GM18870 (cell line): ENCODE measurements at regions not wholly inside any gene's neighbourhood (a gene's known extent, or its start where the extent isn't known, plus 50 kb on each side); places are given as distances from the start of the nearest gene placed in this dataset.
"Not testable (repeated sequence)": the region's sequence is repeated elsewhere in the genome, so short reads cannot be mapped to it uniquely, and the experiment has no call there.

ENCODE experiments used
- ATAC-seq: cut with Tn5 transposase; IDR thresholded peaks from one replicate; pipeline ENCODE4 v1.9.1; 2021; ENCODE audit warnings: moderate library complexity; ENCODE audit not compliant: unreplicated experiment

DNA sequence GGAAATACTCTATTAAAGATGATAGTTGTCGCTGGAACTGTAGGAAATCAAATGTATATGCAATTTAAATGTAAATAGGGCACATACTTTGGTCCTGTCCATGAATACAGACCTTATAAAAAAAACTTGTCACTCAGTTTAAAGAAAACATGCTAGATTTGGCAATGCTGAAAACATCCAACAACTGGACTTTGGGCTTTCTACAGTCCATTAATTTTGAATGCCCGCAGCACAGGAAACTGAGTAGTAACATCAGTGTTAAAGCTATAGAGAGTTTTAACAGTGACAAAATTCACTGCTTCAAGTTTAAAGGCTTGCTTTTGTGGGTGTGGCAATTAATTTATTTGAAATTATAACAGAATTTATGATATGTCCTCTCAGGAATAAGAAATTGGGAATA is 578.4 kb downstream of the TRIML1 start:
- no peak for ATAC-seq

DNA sequence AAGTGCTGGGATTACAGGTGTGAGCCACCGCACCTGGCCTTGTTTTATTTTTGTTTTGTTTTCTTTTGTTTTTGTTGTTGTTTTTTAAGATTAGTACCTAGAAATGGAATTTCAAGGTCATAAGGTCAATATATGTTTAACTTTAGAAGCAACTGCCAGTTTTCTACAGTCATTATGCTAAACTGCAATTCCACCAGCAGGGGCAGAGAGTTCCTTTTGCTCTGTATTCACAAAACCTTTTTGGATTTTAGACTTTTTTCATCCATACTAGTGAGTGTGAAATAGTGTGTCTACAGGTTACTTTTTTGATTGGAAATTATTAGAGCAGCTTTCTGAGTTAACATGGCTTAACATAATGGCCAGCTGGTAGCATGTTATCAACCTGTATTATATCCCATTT is 580.6 kb downstream of the TRIML1 start:
- no peak for ATAC-seq

DNA sequence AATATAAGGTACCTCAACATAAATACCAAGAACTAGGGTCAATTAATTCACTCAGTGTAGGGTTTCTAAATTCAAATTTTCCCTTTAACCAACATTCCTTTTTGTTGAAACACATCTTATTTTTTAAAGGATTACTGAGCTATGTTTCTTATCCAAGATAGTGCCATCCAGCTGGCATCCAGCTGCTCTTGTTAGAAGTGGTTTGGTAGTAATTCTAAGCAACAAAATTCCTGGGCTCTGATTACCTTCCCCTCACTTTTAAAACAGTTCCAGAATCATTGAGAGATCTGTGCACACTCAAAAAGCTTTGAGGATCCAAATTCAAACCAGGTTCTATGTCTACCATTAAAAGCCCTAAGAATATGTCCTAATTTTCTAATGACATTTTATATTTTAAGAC is 583.7 kb downstream of the TRIML1 start:
- ATAC-seq, result no peak

DNA sequence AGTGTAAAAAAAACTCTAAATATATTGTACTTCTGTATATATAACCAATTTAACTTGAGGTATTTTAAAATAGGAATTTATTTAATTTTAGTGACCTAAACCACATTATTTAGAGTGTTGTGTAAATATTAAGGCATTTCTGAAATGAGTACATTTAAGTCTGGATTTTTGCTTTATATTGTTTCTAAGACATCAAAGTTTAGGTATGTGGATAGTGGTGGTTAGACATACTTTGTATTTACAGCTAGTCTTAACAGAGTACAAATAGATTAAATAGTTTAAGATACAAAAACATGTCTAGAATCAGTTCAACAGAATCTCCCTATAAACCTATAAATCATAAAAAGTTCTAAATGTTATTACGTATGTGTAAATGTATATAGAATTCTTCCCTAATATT is 588.5 kb downstream of the TRIML1 start:
- no peak for ATAC-seq

DNA sequence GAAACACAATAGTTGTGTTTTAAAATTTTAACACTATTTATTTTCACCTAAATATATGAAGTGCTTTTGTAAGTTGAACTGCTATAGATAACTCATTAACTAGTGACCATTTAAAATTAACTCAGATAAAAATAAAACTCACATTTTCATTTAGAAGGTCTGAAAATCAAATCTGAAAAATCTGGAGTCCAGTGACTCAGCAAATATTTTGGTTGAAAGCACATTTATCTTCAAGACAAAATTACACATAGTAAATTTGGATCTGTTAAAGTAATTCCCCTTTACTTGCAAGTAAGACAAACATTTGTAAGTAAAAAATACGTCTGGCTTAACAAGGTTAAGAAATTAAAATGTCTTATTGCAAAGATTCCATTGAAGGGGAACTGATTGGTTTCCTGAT is 589.1 kb downstream of the TRIML1 start:
- ATAC-seq, result no peak

DNA sequence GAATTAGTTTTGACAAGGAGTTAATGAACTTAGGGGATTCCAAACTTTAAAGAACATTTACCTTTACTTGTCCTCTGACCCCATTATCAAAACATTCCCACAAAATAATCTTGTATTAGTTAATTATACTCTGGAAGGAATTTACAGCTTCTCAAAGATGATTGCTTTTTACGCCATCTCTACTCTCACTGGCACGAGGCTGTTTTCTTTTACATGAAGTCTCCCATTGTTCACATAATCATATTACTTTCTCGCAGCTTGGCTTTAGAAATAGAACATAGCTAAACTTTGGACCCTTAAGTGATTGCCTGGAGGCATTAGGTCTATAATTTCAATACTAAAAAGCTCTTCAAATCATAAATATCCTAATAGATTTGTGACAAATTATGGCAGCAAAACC is 592.9 kb downstream of the TRIML1 start:
- ATAC-seq, result no peak

DNA sequence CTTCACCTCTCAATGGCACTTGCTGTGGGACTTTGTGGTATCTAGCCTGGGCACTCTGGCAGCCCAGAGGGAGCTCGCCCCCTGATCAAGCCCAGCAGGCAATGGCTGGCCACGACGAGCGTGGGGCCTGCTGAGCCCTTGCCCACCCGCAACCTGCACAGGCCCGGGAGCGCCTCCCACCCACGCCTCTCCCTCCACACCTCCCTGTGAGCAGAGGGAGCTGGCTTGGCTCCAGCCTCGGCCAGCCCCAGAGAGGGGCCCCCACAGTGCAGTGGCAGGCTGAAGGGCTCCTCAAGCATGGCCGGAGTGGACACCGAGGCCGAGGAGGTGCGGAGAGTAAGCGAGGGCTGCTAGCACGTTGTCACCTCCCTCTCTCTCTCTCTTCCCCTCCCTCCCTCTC is 595.8 kb downstream of the TRIML1 start:
- no peak for ATAC-seq

DNA sequence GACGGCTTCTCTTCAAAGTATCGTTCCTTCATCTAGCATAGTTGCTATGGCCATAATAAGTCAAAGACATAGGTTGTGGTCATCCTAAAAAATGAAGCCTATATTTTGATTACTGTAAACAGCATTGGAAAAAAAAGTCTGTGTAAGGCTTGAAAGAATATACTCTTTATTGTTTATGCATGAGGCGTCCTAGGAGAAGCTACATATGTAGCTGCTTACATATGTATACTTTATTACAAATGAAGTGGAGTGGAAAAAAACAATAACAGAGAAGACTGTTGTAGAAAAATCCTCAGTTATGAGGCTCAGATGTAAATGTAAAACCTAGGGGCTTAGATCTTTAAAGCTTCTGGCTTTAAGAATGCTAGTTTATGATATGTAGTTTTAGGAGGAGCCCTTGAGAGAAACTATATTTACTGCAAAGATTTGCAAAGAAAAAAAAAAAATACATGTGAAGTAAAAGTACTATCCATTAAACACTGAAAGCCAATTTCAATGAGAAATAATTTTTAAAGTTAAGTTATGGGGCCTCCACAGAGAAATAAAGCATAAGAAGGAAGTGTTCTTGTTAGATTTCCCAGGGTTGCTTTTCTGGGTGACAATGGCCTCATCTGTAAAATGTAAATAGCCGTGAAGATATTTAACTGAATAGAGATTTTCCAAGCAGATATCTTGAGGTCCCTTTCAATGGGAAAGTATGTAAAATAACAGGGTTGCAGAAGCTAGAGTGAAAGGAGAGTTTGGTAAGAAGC is 598.2 kb downstream of the TRIML1 start:
- no peak for ATAC-seq

DNA sequence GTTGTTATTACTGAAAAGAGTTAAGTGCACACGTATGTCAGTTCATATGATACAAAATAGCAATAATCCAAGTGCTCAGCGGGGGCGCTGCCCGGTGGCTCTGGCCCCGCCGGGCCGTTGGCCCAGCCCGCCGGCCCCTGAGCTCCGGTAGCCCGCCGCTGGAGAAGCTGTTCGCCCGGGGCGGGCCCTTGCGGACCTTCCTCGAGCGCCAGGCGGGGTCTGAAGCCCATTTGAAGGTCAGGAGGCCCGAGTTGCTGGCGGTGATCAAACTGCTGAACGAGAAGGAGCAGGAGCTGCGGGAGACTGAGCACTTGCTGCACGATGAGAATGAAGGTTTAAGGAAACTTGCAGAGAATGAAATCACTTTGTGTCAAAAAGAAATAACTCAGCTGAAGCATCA is 599.0 kb downstream of the TRIML1 start:
- ATAC-seq, result not testable (repeated sequence)

DNA sequence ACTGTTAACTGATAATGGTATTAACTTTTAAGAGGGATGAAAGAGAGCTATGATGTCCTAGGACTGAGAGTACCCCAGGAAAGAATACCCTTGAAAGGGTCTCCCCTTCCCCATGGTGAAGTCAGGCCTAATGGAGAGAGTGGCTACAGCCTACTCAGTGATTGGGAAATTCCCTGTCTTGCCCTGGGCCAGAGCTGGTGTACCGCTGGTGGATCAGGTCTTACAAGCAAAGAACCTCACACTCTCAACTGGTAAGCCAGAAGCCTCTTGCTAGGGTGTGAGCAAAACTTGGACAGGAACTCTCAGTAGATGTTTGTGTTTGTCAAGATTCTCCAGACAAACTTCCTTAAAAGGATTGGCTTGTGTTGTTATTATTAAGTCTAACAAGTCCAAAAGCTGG is 600.9 kb downstream of the TRIML1 start:
- ATAC-seq, result not testable (repeated sequence)

DNA sequence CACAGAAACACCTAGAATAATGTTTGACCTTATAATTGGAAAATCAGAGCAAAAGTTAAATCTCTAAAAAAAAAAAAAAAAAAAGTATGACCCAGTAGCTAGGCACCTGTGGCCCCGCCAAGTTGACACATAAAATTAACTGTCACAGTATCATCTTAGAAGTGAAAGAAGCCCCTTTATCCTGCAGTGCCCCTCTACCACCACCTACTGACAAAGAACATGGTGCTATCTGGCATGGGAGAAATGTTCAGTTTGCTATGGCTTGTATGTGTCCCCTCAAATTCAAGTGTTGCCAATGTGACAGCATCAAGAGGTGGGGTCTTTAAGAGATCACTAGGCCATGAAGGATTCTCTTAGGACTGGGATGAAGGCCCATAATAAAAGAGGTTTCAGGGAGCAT is 601.5 kb downstream of the TRIML1 start:
- ATAC-seq, result not testable (repeated sequence)

DNA sequence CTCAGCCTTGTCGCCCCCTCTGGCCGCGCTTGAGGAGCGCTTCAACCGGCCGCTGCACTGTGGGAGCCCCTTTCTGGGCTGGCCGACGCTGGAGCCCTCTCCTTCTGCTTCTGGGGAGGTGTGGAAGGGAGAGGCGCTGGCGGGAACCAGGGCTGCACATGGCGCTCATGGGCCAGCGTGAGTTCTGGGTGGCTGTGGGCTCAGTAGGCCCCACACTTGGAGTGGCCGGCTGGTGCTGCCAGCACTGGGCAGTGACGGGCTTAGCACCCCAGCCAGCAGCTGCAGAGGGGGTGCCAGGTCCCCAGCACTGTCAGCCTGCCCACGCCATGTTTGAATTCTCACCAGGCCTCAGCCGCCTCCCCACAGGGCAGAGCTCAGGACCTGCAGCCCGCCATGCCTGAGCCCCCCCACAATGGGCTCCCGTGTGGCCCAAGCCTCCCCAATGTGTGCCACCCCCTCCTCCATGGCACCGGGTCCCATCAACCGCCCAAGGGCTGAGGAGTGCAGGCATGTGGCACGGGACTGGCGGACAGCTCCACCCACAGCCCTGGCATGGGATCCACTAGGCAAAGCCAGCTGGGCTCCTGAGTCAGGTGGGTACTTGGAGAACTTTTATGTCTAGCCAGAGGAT is 615.2 kb downstream of the TRIML1 start:
- ATAC-seq, result no peak

DNA sequence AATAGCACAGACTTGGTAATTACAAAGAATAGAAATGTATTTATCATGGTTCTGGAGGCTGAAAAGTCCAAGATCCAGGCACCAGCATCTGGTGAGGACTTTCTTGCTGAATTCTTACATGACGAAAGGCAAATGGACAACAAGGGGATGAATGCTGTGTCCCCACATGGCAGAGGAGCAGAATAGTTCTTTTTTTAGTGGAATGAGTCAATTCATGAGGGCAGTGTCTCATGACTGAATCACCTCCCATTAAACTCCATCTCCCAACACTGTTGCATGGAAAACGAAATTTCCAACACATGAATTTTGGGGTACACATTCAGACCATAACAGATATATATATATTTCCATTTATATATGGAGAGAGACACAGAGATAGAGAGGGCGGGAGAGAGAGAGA is 628.3 kb downstream of the TRIML1 start:
- no peak for ATAC-seq

DNA sequence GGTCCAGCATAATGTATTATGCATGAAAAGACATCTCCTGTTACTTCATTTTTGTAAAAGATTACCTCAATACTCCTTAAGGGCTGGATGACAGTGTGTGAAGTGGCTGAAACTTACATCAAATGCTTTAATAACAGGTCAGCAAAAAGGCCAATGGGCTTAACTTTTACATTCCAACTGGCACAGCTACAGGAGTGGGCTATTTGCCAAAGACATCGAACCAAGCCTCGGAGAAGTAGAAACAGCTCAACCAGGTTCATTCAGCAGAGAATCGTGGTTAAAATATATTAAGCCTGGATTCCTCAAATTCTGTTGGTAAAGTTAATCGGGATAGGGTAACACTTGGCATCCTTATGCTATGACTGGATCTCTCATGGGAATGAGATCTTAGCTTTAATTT is 639.7 kb downstream of the TRIML1 start:
- no peak for ATAC-seq

DNA sequence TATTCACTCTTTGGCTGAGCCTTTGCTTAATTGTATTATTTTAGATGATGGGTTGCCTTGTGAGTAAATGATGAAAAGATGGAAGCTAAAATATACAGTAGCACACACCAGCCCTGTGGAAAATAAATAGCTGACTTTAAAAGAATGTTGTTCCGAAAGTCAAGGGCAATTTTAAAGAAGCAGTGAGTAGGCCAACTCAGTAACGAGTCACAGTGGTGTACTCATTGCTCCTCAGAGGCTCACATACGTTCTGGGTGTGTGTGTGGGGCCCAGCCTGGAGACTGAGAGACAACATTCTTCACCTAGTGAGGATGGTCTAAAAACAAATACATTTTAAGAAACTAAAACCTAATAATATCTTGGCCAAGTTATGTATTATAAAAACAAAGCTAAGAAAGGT is 640.3 kb downstream of the TRIML1 start:
- ATAC-seq, result no peak

DNA sequence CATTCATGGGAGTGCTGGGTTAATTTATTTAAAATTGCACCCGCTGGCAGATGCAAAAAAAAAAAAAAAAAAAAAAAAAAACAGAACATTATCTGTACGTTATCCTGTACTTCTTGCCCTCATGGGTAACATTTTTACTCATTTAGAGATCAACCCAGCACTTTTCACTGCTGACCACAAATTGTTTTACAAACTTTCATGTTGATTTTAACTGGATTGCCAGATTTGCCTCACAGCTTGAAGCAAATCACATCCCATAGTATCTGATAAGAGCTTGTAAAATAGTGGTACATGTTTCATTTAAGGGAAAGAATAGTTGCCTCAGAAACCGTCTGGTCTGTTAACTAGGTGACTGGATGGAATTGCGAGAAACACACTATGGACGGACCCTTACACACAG is 640.8 kb downstream of the TRIML1 start:
- no peak for ATAC-seq

DNA sequence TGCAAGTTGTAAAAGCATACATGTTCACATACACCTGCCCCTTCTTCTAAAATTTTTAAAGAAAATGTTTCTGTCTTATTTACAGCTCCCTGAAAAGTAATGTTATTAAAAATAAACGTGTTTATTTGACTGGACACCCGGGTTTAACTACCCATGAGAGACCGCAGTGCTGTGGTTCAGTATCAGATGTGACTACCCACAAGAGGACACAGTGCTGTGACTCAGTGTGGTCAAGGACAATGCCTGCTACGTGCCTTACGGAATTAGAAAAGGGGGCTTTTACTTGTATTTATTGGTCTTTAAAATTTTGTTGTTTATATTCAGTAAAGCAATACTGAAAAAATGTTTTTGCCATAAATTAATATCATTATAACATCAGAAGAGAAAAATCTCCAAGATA is 641.4 kb downstream of the TRIML1 start:
- ATAC-seq, result no peak

DNA sequence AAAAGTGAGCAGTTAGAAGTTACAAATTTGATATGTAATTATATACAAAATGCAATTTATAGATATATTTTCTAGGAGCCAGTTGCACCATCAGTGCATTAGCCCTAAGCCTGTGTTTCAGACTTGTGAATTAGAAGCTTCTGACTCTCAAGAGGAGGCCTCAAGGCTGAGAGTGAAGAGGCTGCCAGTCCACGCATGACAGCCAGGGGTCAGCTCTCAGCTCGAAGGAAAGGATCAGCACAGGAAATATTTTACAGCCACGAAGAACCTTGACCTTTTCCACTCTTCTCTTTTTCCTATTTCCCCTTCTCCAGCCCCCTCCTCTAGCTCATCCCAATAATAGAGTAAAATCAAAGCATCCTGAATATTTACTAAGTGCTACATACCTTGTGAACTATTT is 642.4 kb downstream of the TRIML1 start:
- no peak for ATAC-seq

DNA sequence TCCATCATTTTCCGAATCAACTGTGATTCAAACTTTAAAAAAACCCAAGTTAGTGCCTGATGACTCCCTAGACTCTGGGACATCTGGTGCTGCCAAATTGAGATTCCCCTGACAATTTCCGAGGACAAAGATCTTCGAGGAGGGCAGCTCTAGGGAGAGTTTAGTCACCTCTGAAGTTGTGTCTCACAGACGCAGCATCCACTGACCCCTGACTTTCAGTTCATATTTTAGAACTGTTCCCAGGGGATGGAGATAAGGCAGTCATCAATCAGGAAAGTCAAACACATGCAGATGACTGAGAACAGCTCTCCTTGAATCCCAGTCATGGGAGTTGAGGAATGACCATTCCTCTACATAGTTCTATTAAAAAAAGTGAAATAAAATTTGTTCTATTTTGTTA is 643.9 kb downstream of the TRIML1 start:
- ATAC-seq, result no peak

DNA sequence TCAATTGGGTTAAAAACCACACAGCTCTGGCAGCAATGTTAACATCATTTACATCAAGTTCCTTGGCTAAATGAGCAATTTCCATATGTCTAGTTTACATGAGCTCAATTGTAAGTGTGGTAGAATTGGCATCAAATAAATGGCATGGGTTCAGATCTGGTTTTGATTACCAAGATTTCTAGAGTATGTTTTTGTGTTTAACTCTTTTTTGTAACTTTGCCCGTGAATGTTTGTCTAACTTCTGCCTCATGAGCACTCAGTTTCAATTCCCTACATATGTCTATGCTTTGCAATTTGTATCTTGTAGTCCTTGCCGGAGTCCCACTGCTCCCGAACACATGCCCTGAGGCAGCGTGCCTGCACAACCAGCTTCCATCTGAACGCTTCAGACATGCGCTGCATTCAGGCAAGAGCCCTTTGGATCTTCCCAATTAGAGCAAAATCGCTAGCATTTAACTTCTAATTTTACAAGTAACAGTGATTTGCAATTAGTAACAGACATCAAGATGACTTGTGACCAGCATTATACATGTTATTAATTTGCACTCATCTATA is 644.4 kb downstream of the TRIML1 start:
- no peak for ATAC-seq

DNA sequence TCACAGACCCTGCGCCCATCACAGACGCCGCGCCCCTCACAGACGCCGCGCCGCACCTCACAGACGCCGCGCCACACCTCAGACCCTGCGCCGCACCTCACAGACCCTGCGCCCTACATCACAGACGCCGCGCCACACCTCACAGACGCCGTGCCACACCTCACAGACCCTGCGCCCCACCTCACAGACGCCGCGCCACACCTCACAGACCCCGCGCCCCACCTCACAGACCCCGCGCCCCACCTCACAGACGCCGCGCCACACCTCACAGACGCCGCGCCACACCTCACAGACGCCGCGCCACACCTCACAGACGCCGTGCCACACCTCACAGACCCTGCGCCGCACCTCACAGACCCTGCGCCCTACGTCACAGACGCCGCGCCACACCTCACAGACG is 657.4 kb downstream of the TRIML1 start:
- ATAC-seq, result not testable (repeated sequence)

DNA sequence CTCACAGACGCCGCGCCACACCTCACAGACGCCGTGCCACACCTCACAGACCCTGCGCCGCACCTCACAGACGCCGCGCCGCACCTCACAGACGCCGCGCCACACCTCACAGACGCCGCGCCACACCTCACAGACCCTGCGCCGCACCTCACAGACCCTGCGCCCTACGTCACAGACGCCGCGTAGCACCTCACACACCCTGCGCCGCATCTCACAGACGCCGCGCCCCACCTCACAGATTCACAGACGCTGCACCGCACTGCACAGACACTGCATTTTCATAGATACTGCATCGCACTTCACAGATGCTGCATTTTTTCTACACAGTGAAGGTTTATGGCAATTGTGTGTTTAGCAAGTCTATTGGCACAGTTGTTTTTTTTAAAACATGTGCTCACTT is 657.8 kb downstream of the TRIML1 start:
- not testable (repeated sequence) for ATAC-seq

DNA sequence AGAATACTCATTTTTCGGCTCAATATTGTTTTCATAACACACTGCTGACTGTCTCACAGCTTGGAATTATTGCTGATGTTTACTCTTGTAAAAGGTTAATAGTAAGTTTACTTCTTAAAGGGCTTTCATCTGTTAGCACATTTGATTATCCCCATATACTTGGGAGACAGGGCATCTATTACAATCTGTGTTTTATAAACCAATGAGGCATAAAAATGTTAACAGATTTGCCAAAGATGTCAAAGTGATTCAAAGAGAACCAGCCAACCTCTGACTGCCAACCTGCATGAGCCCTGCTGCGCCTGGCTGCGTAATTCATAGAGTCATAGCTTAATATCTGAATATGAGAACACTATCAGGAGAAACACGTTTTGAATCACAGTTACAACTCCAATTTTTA is 665.6 kb downstream of the TRIML1 start:
- ATAC-seq, result no peak
